Dendritic cell treated with granulocyte-macrophage colony-stimulating factor and Interleukin-4, amounts not matched to agents 40 ng/mL and 50 ng/mL, for 4 days (primary cell): ENCODE measurements at regions not wholly inside any gene's neighbourhood (a gene's known extent, or its start where the extent isn't known, plus 50 kb on each side); places are given as distances from the start of the nearest gene placed in this dataset.

Source experiments
- H3K27ac Mint-ChIP-seq: one replicate; pipeline ENCODE4 v1.8.0; 2022; ENCODE audit warnings: mild to moderate bottlenecking, mixed read lengths
- H3K27me3 Mint-ChIP-seq: one replicate; pipeline ENCODE4 v1.8.0; 2022; ENCODE audit warnings: mild to moderate bottlenecking, mixed read lengths
- H3K36me3 Mint-ChIP-seq: one replicate; pipeline ENCODE4 v1.8.0; 2022; ENCODE audit warnings: low read depth, mixed read lengths
- H3K4me1 Mint-ChIP-seq: one replicate; pipeline ENCODE4 v1.8.0; 2022; ENCODE audit warnings: low read depth, mixed read lengths
- H3K4me3 Mint-ChIP-seq: one replicate; pipeline ENCODE4 v1.8.0; 2022; ENCODE audit warnings: mild to moderate bottlenecking, moderate library complexity, mixed read lengths
- H3K9me3 Mint-ChIP-seq: one replicate; pipeline ENCODE4 v1.8.0; 2022; ENCODE audit warnings: mixed read lengths
- intact Hi-C: fragments of 100-400 bp; cut with micrococcal nuclease; formaldehyde crosslinking; loops from one replicate; pipeline ENCODE4 v1.15.0; 2022

- H3K4me3 Mint-ChIP-seq = no peak overlapping the region
- no peak overlapping the region for H3K27ac Mint-ChIP-seq
- H3K9me3 Mint-ChIP-seq = no peaks in the 10 kb centered on the region
- H3K36me3 Mint-ChIP-seq = no peaks in the 10 kb centered on the region
- peaks cover 3% of the 10 kb centered on the region for H3K27me3 Mint-ChIP-seq
- H3K4me1 Mint-ChIP-seq = no peaks in the 10 kb centered on the region
- intact Hi-C loops = no loop called here
Measured at GRCh38 chr2:204205538-204205937, 269.0 kb downstream of the ICOS start.

DNA sequence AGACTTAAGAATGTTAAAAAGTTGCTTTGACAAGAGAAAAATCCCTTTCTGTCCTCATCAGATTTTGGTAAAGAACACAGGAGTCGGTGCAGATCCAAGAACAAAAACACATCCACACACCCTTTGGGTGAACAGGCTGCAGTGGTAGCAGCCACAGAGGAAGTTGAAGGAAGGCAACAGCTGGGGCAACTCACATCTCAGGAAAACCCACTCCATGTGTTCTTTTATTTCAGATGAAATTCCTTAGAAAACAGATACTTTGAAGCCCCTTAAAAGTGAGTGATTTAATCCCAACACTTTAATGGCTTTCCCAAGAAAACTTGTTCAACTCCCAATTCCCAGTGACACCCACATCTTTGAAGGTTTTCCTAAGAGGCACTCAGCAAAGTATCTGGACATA, 271.3 kb downstream of the ICOS start:
- Mint-ChIP-seq H3K27me3 (peaks cover 3% of the 10 kb centered on the region), H3K4me3 (no peak overlapping the region), H3K27ac (no peak overlapping the region), H3K9me3 (no peaks in the 10 kb centered on the region), H3K4me1 (no peaks in the 10 kb centered on the region), H3K36me3 (no peaks in the 10 kb centered on the region)
- intact Hi-C loops = no loop called here

DNA sequence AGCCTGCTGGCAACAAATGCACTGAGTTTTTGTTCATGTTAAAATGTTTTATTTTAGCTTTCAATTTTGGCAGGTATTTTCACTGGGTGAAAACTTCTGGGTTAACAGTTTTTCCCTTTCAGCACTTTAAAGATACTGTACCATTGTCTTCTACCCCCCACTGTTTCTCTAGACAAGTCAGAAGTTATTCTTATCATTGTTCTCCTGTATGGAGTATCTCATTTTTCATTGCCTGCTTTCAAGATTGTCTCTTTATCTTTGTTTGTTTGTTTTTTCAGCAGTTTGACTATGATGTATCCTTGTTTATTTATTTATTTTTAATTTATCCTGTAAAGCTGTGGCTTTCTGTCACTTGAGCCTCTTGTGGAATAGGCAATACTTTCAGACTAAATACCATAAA, 277.0 kb downstream of the ICOS start:
- H3K9me3 Mint-ChIP-seq = peaks cover 25% of the 10 kb centered on the region
- H3K27me3 Mint-ChIP-seq = no peaks in the 10 kb centered on the region
- intact Hi-C loops = no loop called here

DNA sequence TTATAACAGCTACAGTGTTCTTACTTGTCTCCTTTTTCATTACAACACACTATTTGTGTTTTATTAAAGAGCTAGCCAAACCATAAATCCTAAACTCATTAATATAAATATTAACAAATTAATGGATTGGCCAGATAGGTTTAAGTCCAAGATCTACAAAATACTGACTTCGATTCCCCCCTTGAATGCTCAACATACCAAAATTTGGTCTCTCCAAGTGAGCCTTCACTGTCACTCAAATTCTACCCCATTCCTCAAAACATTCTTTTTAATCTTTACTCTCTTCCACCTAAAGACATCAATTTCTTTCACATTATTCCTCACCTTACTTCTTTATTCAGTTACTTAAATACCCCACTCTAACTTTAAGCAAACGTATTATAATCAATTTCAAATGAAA, 281.5 kb downstream of the ICOS start:
- Mint-ChIP-seq H3K4me1 (no peaks in the 10 kb centered on the region), H3K27ac (no peak overlapping the region), H3K27me3 (no peaks in the 10 kb centered on the region), H3K36me3 (no peaks in the 10 kb centered on the region), H3K4me3 (no peak overlapping the region), H3K9me3 (peaks cover 25% of the 10 kb centered on the region)
- intact Hi-C loops = no loop called here

More for the DNA sequence above, 277.0 kb downstream of the ICOS start:
- no peaks in the 10 kb centered on the region for H3K36me3 Mint-ChIP-seq
- no peaks in the 10 kb centered on the region for H3K4me1 Mint-ChIP-seq
- H3K27ac Mint-ChIP-seq = no peak overlapping the region
- H3K4me3 Mint-ChIP-seq = no peak overlapping the region

GRCh38 chr2:204219196-204219595, 282.6 kb downstream of the ICOS start:
- H3K36me3 Mint-ChIP-seq = no peaks in the 10 kb centered on the region
- H3K27ac Mint-ChIP-seq = no peak overlapping the region
- no peaks in the 10 kb centered on the region for H3K27me3 Mint-ChIP-seq
- intact Hi-C loops = no loop called here
- peaks cover 15% of the 10 kb centered on the region for H3K9me3 Mint-ChIP-seq
- no peak overlapping the region for H3K4me3 Mint-ChIP-seq
- no peaks in the 10 kb centered on the region for H3K4me1 Mint-ChIP-seq

DNA sequence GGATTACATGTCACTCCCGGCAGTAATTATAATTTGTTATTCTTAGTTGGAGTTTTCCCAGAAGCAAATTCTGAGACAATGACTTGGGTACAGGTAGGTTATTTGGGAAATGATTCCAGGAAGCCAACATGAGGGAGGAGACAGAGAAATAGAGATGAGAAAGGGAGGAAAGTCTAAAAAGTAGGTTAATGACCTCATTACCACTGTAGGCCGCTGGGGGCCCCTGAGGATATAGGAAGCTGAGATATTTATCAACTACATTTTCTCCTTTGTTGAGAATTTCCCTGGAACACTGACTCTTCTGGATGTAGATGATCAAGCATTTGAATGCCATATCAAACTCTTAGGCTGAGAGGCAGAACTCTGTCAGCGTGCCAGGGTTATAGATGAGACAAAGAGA, 284.3 kb downstream of the ICOS start:
- no peaks in the 10 kb centered on the region for H3K36me3 Mint-ChIP-seq
- H3K27me3 Mint-ChIP-seq = no peaks in the 10 kb centered on the region
- H3K27ac Mint-ChIP-seq = no peak overlapping the region
- peaks cover 9% of the 10 kb centered on the region for H3K9me3 Mint-ChIP-seq
- H3K4me3 Mint-ChIP-seq = no peak overlapping the region
- H3K4me1 Mint-ChIP-seq = no peaks in the 10 kb centered on the region
- intact Hi-C loops = no loop called here

DNA sequence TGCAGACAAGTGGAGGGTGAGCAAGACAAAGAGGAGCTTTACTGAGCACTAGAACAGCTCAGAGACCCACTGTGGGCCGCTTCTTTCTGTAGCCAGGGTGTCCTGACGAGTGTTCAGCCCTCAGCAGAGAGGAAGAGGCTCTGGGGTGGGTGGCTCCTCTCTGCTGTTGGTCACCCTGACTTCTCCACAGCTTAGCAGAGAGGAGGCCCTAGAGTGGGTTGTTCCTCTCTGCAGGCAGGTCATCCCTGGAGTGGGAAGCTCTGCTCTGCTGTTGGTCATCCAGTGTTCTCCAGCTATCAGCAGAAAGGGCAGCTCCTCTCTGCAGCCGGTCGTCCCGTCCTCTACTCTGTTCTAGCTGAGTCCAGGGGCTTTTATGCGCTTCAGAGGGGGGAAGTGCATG, 286.5 kb downstream of the ICOS start:
- Mint-ChIP-seq H3K4me1 (no peaks in the 10 kb centered on the region), H3K4me3 (no peak overlapping the region), H3K9me3 (peaks cover 5% of the 10 kb centered on the region), H3K36me3 (no peaks in the 10 kb centered on the region), H3K27me3 (no peaks in the 10 kb centered on the region), H3K27ac (no peak overlapping the region)
- intact Hi-C loops = no loop called here

GRCh38 chr2:204223544-204223943, 287.0 kb downstream of the ICOS start:
- Mint-ChIP-seq H3K36me3 (no peaks in the 10 kb centered on the region), H3K27ac (no peak overlapping the region), H3K9me3 (peaks cover under 1% of the 10 kb centered on the region), H3K4me1 (no peaks in the 10 kb centered on the region), H3K4me3 (no peak overlapping the region), H3K27me3 (no peaks in the 10 kb centered on the region)
- intact Hi-C loops = no loop called here

GRCh38 chr2:204225671-204226073, 289.1 kb downstream of the ICOS start:
- no peak overlapping the region for H3K27ac Mint-ChIP-seq

GRCh38 chr2:204226305-204226880, 289.8 kb downstream of the ICOS start:
- Mint-ChIP-seq H3K27me3 (peaks cover 2% of the 10 kb centered on the region), H3K9me3 (no peaks in the 10 kb centered on the region), H3K4me3 (no peak overlapping the region), H3K36me3 (no peaks in the 10 kb centered on the region), H3K4me1 (no peaks in the 10 kb centered on the region), H3K27ac (no peak overlapping the region)
- intact Hi-C loops = no loop called here

More at GRCh38 chr2:204225671-204226073, 289.1 kb downstream of the ICOS start:
- Mint-ChIP-seq H3K36me3 (no peaks in the 10 kb centered on the region), H3K4me3 (no peak overlapping the region), H3K9me3 (no peaks in the 10 kb centered on the region), H3K27me3 (peaks cover 2% of the 10 kb centered on the region), H3K4me1 (no peaks in the 10 kb centered on the region)
- intact Hi-C loops = no loop called here

DNA sequence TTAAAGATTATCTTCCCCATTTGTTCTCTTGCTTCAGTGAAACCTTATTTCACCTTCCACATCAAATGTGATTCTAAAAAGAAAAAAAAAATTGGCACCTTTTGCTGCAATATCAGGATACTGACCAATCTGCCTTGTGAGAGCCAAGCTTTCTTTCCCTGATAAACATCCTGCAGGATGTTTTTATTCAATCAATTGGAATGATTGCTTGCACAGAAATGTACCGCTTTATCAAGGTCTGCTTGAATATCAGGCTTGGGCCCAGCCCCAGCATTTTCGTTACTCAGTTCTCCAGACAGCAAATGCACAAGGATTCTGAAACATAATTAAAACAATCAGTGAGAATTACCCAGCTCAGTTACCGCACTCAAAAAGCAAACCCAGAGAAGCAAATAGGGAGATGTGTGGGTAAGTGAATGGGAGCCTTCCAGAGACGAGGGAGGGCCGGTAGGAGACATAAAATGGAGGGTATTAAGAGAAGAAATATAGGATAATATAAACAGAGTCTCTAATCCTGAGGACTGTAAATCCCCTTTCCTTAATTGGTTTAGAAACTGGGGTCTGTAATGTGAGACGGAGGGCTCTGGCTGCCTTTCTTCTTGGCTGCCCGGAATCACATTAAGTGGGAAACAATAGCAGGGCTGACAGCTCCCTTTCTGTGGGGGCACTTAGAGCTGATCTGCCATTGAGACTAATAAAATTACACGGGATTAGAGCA, 291.8 kb downstream of the ICOS start:
- H3K27ac Mint-ChIP-seq = no peak overlapping the region
- no peaks in the 10 kb centered on the region for H3K9me3 Mint-ChIP-seq
- intact Hi-C loops = no loop called here
- no peaks in the 10 kb centered on the region for H3K36me3 Mint-ChIP-seq
- peaks cover 2% of the 10 kb centered on the region for H3K27me3 Mint-ChIP-seq
- no peaks in the 10 kb centered on the region for H3K4me1 Mint-ChIP-seq
- no peak overlapping the region for H3K4me3 Mint-ChIP-seq

GRCh38 chr2:204234248-204234647, 297.7 kb downstream of the ICOS start:
- intact Hi-C loops = no loop called here
- H3K4me1 Mint-ChIP-seq = no peaks in the 10 kb centered on the region
- no peaks in the 10 kb centered on the region for H3K36me3 Mint-ChIP-seq
- peaks cover 14% of the 10 kb centered on the region for H3K9me3 Mint-ChIP-seq
- H3K27ac Mint-ChIP-seq = no peak overlapping the region
- no peak overlapping the region for H3K4me3 Mint-ChIP-seq
- H3K27me3 Mint-ChIP-seq = peaks cover 2% of the 10 kb centered on the region

DNA sequence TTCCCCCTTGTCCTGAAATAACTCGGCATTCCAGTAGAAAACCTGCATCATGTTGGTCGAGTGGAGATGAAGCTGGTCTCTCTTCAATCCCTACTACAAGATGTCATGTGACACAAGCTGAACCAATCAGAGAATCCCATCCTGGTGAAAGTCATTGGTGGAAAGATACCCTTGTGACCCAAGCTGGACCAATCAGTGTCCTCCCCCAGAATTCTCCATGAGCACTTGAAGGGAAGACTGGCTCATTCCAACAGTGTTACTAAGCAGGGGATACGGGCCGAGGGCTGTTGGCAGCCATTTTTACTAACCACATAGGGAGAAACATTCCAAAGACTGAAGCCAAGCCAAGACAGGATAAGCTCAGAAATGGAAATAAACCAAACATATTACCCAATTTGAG, 298.3 kb downstream of the ICOS start:
- peaks cover 14% of the 10 kb centered on the region for H3K9me3 Mint-ChIP-seq
- no peak overlapping the region for H3K27ac Mint-ChIP-seq
- H3K27me3 Mint-ChIP-seq = peaks cover under 1% of the 10 kb centered on the region

DNA sequence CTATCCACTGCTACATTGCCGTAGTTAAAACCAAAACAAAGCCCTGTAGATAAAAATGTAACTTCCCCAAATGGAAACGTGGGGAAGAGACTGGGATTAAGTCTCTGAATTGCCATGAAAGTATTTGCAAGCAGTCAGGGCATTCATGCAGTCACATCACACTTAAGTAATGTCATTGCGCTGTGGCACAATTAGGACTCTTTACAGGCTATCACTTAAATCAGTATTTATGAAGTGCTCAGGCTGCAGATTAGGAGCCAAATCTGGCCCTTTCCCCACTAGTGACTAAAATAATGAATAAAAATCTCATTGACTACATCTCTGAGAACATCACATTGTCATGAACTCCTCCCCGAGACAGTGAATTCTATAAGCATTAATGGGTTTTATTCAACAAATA, 300.9 kb downstream of the ICOS start:
- H3K4me3 Mint-ChIP-seq = no peak overlapping the region
- H3K27me3 Mint-ChIP-seq = no peaks in the 10 kb centered on the region
- H3K27ac Mint-ChIP-seq = no peak overlapping the region
- H3K9me3 Mint-ChIP-seq = peaks cover 14% of the 10 kb centered on the region
- no peaks in the 10 kb centered on the region for H3K36me3 Mint-ChIP-seq
- intact Hi-C loops = no loop called here
- H3K4me1 Mint-ChIP-seq = no peaks in the 10 kb centered on the region

More for the DNA sequence above, 298.3 kb downstream of the ICOS start:
- Mint-ChIP-seq H3K36me3 (no peaks in the 10 kb centered on the region), H3K4me3 (no peak overlapping the region), H3K4me1 (no peaks in the 10 kb centered on the region)
- intact Hi-C loops = no loop called here
